Caki2 (cell line): ENCODE measurements at regions not wholly inside any gene's neighbourhood (a gene's known extent, or its start where the extent isn't known, plus 50 kb on each side); places are given as distances from the start of the nearest gene placed in this dataset.

Experiments used
- DNase-seq: peaks from one replicate; pipeline ENCODE4 v3.0.0-alpha.2; 2015; ENCODE audit warnings: low read depth
- in situ Hi-C: cut with HindIII; loops from 2 replicates; pipeline ENCODE4 v1.10.0; 2016; ENCODE audit warnings: low sequenced_read_pairs, low pct_unique_long_range_greater_than_20kb, mixed read lengths

GRCh38 chr21:38917043-38917774, 111.5 kb downstream of the ETS2 start:
- in situ Hi-C loops = no loop called here
- DNase-seq = no peak

GRCh38 chr21:38916214-38916964, 110.7 kb downstream of the ETS2 start:
- in situ Hi-C loops = no loop called here
- DNase-seq = no peak

GRCh38 chr21:38915546-38915945, 109.8 kb downstream of the ETS2 start:
- in situ Hi-C loops = no loop called here
- DNase-seq = no peak

- in situ Hi-C loops = no loop called here
- DNase-seq = no peak
Observed at GRCh38 chr21:38914528-38915293, 109.0 kb downstream of the ETS2 start.

- no peak for DNase-seq
- in situ Hi-C loops = no loop called here
Observed at GRCh38 chr21:38913893-38914527, 108.3 kb downstream of the ETS2 start.

- in situ Hi-C loops = no loop called here
- peak; percentile 64 for DNase-seq
Observed at GRCh38 chr21:38913120-38913892, 107.6 kb downstream of the ETS2 start.

- DNase-seq = no peak
- in situ Hi-C loops = no loop called here
Observed at GRCh38 chr21:38912789-38913119, 107.0 kb downstream of the ETS2 start.

GRCh38 chr21:38912102-38912629, 106.4 kb downstream of the ETS2 start:
- in situ Hi-C loops = no loop called here
- no peak for DNase-seq

GRCh38 chr21:38911484-38912101, 105.9 kb downstream of the ETS2 start:
- in situ Hi-C loops = no loop called here
- no peak for DNase-seq

GRCh38 chr21:38910390-38911067, 104.8 kb downstream of the ETS2 start:
- in situ Hi-C loops = no loop called here
- DNase-seq = peak; percentile 39

GRCh38 chr21:38909929-38910328, 104.2 kb downstream of the ETS2 start:
- in situ Hi-C loops = no loop called here
- DNase-seq = no peak

GRCh38 chr21:38909109-38909508, 103.4 kb downstream of the ETS2 start:
- DNase-seq = no peak
- in situ Hi-C loops = no loop called here

GRCh38 chr21:38908537-38908936, 102.8 kb downstream of the ETS2 start:
- in situ Hi-C loops = no loop called here

GRCh38 chr21:38905752-38906151, 100.0 kb downstream of the ETS2 start:
- in situ Hi-C loops = no loop called here
- no peak for DNase-seq

More at GRCh38 chr21:38908537-38908936, 102.8 kb downstream of the ETS2 start:
- DNase-seq = no peak

GRCh38 chr21:38905328-38905727, 99.6 kb downstream of the ETS2 start:
- in situ Hi-C loops = no loop called here
- no peak for DNase-seq

GRCh38 chr21:38903690-38904139, 98.0 kb downstream of the ETS2 start:
- in situ Hi-C loops = no loop called here
- no peak for DNase-seq
